GM21529 (cell line): ENCODE measurements at regions not wholly inside any gene's neighbourhood (a gene's known extent, or its start where the extent isn't known, plus 50 kb on each side); places are given as distances from the start of the nearest gene placed in this dataset.

Source experiments
- ATAC-seq: cut with Tn5 transposase; IDR thresholded peaks from one replicate; pipeline ENCODE4 v1.9.1; 2021; ENCODE audit not compliant: unreplicated experiment

DNA sequence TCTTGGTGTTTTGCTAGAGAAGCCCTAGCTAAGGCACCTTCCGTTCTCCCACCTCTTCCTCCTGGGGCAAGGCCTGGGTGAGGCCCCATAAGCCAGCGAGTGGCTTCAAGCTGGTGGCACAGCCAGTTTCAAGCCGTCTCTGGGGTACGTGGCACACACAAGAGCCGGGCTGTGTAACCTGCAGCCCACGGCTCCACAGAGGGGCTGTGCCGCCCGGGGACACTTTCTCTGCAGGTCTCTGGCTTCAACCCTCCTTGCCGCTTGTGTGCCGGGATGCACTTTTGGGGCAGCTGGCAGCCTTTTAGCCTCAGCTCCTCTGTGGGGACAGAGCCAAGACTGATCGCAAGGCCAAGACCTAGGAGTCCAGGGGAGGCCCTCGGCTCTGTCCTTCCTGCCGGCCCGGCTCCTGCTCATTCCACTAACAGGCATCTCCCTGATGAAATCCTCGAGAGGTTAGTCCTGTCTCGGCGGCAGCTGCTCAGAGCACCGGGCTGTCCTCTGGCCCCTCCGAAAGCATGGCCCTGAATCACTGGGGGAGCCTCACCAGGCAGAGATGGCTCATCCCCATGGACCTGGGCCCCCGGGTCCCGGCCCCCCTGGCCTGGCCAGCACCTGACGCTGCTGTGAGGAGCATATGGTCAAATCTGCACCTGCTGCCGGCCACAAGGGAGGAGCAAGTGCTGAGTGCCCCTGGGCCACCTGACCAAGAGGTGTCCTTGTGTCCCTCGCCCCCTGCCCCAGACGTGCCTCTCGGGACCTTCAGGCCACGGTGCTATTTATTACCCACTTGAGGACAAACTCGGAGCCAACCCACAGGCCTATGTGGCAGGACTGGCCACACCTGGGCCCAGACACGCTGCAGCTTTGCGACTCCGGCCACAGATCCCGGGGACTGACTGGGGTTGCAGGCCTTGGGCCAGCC, 98.5 kb downstream of the METRNL start:
- ATAC-seq, result no peak

- no peak for ATAC-seq
These were observed 99.3 kb downstream of the METRNL start for GRCh38 chr17:83178533-83179304.

DNA sequence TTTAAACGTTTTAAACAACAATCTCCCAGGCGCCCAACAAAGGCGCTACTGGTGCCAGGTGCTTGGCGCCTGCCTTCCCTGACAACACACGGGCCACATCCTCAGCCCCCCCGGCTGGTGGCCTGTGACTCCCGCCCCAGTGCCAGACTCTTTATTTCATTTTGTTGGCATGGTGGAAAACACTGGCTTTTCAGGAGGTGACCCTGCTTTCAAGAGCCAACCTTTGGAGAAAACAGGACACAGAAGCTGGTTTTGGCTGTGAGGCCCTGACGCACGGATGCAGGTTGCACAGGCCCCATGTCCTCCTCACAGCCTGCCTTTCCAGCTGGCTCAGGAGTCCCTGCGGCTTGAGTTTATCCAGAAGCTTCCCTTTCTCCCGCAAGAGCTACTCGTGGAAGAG, 100.0 kb downstream of the METRNL start:
- ATAC-seq, result no peak

- ATAC-seq, result no peak
These were observed 100.4 kb downstream of the METRNL start for GRCh38 chr17:83179811-83180210.

DNA sequence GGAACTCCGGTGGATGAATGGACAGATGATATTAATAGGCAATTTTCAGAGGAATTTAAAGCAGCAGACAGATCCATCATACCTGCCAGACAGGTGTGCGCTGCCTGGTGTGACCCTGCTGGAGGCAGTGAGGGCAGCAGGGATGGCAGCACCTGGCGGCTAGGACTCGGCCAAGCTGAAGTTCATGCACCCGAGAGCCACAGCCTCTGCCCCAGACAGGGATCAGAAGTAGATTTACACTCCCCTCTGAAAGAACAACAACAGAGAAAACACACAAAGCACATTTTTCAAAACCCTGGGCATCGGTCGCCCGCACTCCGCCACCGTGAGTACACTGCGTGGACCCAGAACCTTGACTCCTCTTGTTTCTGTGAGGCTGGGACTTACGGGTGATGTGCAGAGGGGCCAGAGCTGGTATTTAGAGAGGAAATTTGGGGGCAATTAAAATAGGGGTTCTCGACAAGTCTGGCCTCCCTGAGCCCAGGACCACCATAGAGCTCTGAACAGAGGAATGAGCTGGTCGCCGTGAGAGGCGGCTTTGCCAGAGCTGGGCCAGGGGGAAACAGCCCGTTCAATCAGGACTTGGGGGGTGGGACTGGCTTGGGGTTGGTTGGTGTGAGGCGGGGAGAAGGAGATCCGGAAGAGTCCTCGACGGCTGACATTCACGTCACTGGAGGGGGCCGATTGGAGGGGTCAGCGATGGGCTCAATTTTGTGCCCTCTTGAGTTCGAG, 101.0 kb downstream of the METRNL start:
- ATAC-seq, result no peak

DNA sequence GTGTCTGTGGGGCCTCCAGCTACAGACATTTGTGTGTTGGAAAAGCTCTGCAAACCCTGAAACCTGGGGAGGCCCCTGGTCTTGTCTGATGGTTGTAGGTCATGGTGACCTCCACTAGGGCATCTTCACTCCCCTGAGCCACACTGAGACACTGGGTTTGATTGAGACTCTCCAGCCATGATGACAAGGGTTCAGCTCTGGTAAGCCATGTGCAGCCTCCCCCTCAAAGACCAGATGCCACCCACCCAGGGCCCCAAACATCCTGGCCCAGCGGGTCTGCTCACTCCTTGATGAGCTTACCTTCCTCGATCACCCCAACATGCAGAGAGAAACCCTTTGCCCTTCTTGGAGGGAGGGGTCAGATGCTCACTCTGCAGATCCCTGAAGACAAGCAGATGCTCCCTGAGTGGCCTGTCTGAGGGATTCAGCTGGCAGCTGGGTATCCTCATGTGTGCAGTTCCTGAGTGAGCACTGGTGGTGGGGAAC, 101.6 kb downstream of the METRNL start:
- no peak for ATAC-seq

DNA sequence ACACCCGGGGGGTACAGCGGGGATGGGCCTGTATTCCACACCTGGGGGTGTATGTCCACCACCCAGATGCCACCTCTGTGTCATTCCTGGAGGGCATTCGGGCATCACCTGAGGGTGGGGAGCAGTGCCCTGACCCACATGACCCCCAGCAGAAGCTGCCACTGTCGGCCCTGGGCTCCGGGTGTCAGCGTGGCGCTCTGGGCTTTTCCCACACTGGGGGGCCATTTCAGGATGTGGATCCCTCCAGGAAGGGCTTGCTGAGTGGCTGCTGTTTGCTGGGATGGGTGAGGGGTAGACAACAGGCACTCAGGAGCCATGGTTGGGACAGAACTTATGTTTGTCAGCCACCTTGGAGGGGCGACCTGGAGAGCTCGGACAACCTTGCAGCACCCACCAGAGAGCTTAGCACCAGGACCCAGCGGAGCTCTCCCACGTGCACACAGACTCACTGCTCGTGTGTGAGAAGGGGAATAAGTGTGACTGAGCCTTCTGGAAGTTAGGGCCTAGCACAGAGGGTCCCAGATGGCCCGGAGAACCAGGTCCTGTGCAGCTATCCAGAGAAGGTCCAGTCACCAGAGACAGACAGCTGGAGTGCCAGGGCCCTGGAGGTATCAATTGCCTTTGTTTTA, 102.7 kb downstream of the METRNL start:
- ATAC-seq, result no peak

DNA sequence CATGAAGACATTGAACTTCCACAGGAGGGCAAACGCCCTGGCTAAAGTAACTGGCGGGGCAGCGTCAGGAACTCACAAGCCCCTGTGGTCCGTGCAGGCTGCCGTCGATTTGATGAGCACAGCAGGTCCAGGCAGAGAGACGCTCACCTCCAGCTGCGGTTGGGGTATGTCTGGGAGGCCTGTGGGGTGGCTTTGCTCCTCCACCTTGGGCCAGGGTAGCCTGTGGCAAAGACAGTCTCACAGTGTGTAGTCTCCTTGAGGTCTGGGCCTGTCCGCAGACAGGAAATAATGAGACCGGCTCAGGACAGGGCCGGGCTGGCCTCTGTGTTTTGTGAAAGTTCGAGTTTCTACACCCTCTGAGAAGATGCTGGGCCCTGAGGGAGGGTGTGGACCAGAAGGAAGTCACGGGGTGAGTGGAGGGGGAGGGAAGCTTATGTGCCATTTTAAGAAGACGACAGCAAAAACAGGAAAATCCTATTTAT, 103.3 kb downstream of the METRNL start:
- ATAC-seq, result no peak

- no peak for ATAC-seq
These were observed 103.9 kb downstream of the METRNL start for GRCh38 chr17:83183145-83183948.

DNA sequence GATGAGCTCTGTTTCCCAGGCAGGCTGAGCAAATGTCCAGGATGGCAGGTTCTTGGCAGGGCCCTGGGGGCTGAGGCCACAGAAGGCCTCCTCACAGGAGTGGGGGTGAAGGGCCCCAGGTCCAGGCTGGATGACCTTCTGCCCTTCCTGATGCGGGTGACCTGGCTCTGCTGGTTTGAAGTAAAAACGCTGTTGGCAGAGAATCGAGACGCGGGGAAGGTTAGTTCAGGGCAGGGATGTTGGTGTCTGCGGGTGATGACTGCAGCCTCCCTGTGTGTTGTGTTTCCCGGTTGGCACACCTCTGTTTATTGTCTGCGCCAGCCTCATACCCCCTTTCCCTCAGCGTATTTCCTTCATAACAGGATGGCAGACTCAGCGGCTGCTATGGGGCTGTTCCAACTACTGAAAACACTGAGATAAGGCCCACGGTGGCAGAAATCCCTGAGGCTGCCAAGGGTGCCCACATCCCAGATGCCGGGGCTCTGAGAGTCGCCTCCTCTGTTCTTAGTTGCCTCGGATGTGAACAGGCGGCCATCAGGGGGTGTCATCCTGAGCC, 104.6 kb downstream of the METRNL start:
- no peak for ATAC-seq

DNA sequence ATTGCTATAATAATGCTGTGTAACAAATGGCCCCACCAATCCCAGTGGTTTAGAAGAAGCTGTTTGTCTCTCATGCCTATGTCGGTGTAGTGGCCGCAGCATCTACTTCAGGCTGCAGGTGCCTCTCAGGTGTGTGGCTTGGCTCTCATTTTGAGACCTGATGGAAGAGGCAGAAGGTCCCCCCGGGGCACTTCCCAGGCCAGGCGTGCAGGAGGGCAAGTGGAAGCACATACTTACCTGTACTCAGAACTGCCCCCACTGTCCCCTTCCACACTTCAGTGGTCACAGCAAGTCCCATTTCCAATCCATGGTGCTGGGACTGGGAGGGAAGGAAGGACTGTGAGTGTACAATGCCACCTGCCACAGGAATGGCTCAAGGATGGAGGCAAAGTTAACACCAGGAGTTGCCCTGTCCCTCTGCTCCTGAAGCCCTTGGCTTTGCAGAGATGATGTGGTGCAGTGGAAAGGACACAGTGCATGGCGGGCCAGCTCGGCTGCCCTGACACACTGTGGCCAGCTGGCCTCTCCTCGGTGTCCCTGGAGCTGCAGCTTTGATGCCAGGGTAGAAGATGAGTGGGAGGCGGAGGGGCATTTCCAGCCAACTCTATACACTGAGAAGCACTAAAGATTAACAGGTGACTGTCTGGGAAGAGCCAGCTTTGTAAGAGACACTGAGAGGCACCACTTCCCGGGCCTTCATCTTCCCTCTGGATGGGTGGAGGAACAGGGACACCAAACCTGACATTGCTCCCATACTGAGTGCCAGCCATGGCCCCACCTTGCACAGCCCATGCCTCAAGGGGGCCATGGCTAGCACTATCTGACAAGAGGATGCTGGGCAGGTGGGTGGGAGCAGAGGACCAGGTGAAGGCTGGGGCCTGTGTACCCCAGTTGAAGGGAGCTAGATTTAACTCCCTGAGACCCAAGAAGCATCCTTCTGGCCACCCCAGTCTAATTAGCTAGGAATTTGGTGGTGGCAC, 105.9 kb downstream of the METRNL start:
- ATAC-seq, result no peak

DNA sequence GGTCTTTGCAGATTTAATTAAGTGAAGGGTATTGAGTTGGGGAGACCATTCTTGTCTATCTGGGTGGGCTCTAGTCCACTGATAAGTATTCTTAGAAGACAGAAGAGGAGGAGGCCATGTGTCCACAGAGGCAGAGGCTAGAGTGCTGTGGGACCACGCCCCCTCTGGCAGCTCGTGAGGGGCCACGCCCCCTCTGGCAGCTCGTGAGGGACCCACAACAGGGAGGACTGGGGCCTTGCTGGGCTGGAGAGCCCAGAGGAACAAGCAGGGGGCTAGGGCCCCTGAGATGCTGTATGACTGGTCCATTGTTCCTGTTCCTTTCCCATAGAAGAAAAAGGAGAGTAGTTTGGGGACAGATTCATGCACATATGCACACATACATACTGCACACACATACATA, 106.8 kb downstream of the METRNL start:
- no peak for ATAC-seq

DNA sequence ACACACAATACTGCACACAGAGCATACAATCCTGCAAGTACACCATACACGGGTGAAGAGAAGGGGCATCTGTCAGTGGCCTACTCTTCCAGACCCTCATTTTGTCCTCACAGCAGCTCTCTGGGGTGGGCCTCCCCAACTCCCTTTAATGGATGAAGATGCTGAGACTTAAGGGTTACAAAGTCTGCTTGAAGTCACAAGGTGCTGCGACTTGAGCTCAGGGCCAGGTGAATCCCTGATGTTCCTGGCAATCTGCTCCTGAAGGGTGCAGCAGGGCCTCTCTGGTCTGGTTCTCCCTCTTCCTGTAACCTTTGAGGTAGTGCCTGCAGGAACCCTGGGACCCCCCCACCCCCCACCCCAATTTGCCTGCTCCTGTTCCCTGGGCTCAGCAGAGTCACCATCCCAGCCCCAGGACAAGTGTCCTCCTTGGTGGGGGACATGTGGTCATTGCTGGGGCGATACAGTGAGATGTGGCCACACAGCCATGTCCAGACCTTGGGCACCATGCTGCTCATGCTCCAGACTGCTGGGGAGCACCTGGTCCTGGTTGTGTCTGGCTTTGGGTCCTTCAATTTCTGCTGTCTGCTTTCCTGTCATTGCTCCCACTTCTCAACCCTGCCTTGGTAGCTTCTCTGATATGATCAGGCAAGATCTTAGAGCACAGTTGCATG, 107.5 kb downstream of the METRNL start:
- ATAC-seq, result no peak

DNA sequence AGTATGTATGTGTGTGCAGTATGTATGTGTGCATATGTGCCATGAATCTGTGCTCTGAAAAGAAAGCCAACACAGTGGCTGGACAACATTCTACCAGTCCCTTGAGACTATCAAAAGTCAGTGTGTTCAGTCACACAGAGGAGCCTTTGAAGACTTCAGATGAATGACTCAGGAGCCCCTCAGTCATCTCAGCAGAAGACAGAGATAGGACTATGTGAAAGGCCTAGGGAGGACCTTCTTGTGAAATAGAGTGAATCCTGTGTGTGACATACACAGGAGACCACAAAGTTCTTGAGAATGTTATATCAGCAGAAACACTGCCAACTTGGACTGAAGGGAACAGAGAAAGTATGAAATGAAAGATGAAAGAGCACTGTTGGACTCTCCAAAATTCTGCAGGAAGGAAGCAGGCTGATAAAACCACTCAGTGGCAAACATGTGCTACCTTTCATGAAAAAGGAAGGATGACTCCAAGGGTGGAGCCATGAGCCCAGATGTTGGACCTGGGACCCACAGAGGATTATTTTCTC, 108.4 kb downstream of the METRNL start:
- no peak for ATAC-seq

GRCh38 chr17:83189044-83190003, 109.9 kb downstream of the METRNL start:
- no peak for ATAC-seq

GRCh38 chr17:83190004-83190385, 110.6 kb downstream of the METRNL start:
- no peak for ATAC-seq
